Sigmoid colon (tissue), 3 donors: ENCODE measurements at regions not wholly inside any gene's neighbourhood (a gene's known extent, or its start where the extent isn't known, plus 50 kb on each side); places are given as distances from the start of the nearest gene placed in this dataset.

Experiments
- CTCF ChIP-seq, 4 experiments: fragments of 450-650 bp in 3 of 4; fragments of 200-600 bp in 1 of 4; IDR thresholded peaks; one replicate each; pipeline ENCODE4 v1.5.1; 2016 to 2019; ENCODE audit warnings: antibody characterized with exemption in 4 of 4, mild to moderate bottlenecking in 3 of 4, moderate library complexity in 2 of 4
- POLR2A ChIP-seq, 2 donors: fragments of 450-650 bp; IDR thresholded peaks; one replicate each; pipeline ENCODE4 v1.6.1; 2016; ENCODE audit warnings: antibody characterized with exemption in 2 of 2, mild to moderate bottlenecking in 2 of 2, moderate library complexity in 2 of 2

DNA sequence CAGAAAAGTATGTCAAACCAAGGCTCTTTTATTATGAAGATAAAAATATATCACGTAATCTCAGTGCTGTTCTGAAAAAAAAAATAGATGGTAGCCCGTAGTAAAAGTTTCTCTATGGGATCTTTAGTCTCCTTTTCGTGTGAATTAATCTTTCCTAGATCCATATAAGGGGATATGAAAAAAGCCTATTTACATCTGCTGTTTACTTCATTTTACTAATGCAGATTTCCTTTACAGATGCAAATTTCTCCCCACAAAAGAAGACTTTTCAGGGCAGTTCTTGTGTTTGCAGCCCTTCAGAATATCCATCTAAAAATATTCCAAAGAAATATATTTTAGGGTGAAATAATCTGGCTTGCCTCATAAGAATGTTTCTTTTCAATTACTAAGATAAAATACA, 1291.7 kb downstream of the ROBO1 start:
- TF ChIP-seq POLR2A (IDR thresholded peaks at IDR 0.05) (no peak), CTCF (IDR thresholded peaks at IDR 0.05) (no peak)
